ENCODE measurements at regions not wholly inside any gene's neighbourhood (a gene's known extent, or its start where the extent isn't known, plus 50 kb on each side); places are given as distances from the start of the nearest gene placed in this dataset.

DNA sequence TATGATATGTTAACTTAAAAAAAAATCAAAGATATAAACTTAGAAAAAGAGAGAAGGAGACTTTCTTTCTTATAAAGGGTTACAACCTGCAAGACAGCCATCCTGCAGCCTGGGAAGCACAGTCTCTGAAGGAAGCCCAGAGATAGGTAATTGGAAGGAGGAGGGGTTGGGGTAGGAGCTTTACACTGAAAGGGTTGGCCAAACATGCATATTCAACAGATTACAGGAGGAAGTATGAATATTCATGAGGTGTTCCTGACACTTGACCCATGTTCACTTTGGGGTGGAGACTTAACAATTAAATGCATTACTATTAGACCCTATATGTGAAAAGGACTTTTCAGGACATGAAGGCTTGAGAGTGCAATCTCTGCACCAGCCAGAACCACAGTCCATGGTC is 71.7 kb upstream of the CDH2 start:
- TF ChIP-seq, protein P1, sequence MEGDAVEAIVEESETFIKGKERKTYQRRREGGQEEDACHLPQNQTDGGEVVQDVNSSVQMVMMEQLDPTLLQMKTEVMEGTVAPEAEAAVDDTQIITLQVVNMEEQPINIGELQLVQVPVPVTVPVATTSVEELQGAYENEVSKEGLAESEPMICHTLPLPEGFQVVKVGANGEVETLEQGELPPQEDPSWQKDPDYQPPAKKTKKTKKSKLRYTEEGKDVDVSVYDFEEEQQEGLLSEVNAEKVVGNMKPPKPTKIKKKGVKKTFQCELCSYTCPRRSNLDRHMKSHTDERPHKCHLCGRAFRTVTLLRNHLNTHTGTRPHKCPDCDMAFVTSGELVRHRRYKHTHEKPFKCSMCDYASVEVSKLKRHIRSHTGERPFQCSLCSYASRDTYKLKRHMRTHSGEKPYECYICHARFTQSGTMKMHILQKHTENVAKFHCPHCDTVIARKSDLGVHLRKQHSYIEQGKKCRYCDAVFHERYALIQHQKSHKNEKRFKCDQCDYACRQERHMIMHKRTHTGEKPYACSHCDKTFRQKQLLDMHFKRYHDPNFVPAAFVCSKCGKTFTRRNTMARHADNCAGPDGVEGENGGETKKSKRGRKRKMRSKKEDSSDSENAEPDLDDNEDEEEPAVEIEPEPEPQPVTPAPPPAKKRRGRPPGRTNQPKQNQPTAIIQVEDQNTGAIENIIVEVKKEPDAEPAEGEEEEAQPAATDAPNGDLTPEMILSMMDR (IDR thresholded peaks at IDR 0.05 in 2 of 3, conservative IDR thresholded peaks at IDR 0.05 in 1 of 3; ENCODE audit: control insufficient read depth in 2 of 3, extremely low read depth in 1 of 3, insufficient read depth in 1 of 3, low read depth in 3 of 3, low read length in 3 of 3), result no peak
- no peak for TF ChIP-seq POLR2A (IDR thresholded peaks at IDR 0.05; ENCODE audit: low read depth, low read length)
- no peak for TF ChIP-seq SIN3A (IDR thresholded peaks at IDR 0.05; ENCODE audit: low read depth, low read length)
- TF ChIP-seq, protein P2, sequence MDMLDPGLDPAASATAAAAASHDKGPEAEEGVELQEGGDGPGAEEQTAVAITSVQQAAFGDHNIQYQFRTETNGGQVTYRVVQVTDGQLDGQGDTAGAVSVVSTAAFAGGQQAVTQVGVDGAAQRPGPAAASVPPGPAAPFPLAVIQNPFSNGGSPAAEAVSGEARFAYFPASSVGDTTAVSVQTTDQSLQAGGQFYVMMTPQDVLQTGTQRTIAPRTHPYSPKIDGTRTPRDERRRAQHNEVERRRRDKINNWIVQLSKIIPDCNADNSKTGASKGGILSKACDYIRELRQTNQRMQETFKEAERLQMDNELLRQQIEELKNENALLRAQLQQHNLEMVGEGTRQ (IDR thresholded peaks at IDR 0.05; ENCODE audit: borderline replicate concordance, low read depth, low read length), result no peak
- TF ChIP-seq RUNX3 (IDR thresholded peaks at IDR 0.05; ENCODE audit: low read length), result no peak
- TF ChIP-seq MEF2A (IDR thresholded peaks at IDR 0.05; ENCODE audit: insufficient read depth, low read depth, low read length), result no peak
- no peak for TF ChIP-seq CHD2 (IDR thresholded peaks at IDR 0.05; ENCODE audit: borderline replicate concordance, low read depth, low read length)
- no peak for TF ChIP-seq ZNF274 (IDR thresholded peaks at IDR 0.05; ENCODE audit: insufficient read depth, insufficient read length)
- TF ChIP-seq TAF1 (IDR thresholded peaks at IDR 0.05; ENCODE audit: borderline replicate concordance, low read depth, low read length), result no peak
- TF ChIP-seq, protein P3, sequence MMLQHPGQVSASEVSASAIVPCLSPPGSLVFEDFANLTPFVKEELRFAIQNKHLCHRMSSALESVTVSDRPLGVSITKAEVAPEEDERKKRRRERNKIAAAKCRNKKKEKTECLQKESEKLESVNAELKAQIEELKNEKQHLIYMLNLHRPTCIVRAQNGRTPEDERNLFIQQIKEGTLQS (IDR thresholded peaks at IDR 0.05; ENCODE audit: borderline replicate concordance, extremely low read depth, low read depth, low read length), result no peak
